Esophagus (tissue), 2 donors: ENCODE measurements at regions not wholly inside any gene's neighbourhood (a gene's known extent, or its start where the extent isn't known, plus 50 kb on each side); places are given as distances from the start of the nearest gene placed in this dataset.

Experiments used
- H3K27ac ChIP-seq, 2 donors: one replicate each; pipeline ENCODE4 v1.5.1; 2013; ENCODE audit warnings: low read depth in 2 of 2, mild to moderate bottlenecking in 2 of 2, inconsistent platforms in 1 of 2, low read length in 1 of 2, moderate library complexity in 1 of 2
- H3K27me3 ChIP-seq, 2 donors: one replicate each; pipeline ENCODE4 v1.6.1; 2013; ENCODE audit warnings: low read length in 2 of 2, control low read depth in 1 of 2, mild to moderate bottlenecking in 1 of 2; ENCODE audit not compliant: insufficient read depth in 2 of 2, control insufficient read depth in 1 of 2
- H3K36me3 ChIP-seq, 2 donors: one replicate each; pipeline ENCODE4 v1.6.1; 2013; ENCODE audit warnings: low read length in 1 of 2; ENCODE audit not compliant: control insufficient read depth in 2 of 2, insufficient read depth in 2 of 2
- H3K4me1 ChIP-seq, 2 donors: one replicate each; pipeline ENCODE4 v1.6.1; 2013; ENCODE audit warnings: low read length in 1 of 2; ENCODE audit not compliant: control insufficient read depth in 2 of 2, insufficient read depth in 2 of 2
- H3K4me3 ChIP-seq, 2 donors: one replicate each; pipeline ENCODE4 v1.5.1; 2013; ENCODE audit warnings: low read length in 2 of 2, mild to moderate bottlenecking in 2 of 2, low read depth in 1 of 2, moderate library complexity in 1 of 2
- H3K9me3 ChIP-seq, 2 donors: one replicate each; pipeline ENCODE4 v1.6.1; 2013; ENCODE audit warnings: mild to moderate bottlenecking in 2 of 2, low read depth in 1 of 2, low read length in 1 of 2, moderate library complexity in 1 of 2; ENCODE audit not compliant: control insufficient read depth in 2 of 2, insufficient read depth in 1 of 2
- WGBS, 2 donors: extraction: QIAGEN DNeasy Blood & Tissue Kit; methylation state at CpG; one replicate each; pipeline ENCODE4 v1.1.7; 2013; 5-methylcytosine and 5-hydroxymethylcytosine counted together
- donor health status: healthy with polysubstance abuse.
- donor health status: Bipolar disorder and iron deficiency.

GRCh38 chr15:66939451-66940023 is 125.9 kb upstream of the SMAD3 start:
- H3K36me3 ChIP-seq: no peaks in the 10 kb centered on the region
- H3K27ac ChIP-seq: no peak overlapping the region
- H3K27me3 ChIP-seq: no peaks in the 10 kb centered on the region
- peaks cover 0 to under 1% of the 10 kb centered on the region in 2 donors for H3K9me3 ChIP-seq
- H3K4me3 ChIP-seq: no peak overlapping the region
- 89 to 91% methylated on average over 8 of the region's 8 CpGs for WGBS, 2 donors
- H3K4me1 ChIP-seq: peaks cover 0 to 12% of the 10 kb centered on the region in 2 donors

GRCh38 chr15:66940368-66940767 is 125.0 kb upstream of the SMAD3 start:
- Histone ChIP-seq H3K27ac (no peak overlapping the region), H3K27me3 (no peaks in the 10 kb centered on the region), H3K9me3 (no peaks in the 10 kb centered on the region), H3K4me1 (peaks cover 0 to 12% of the 10 kb centered on the region in 2 donors), H3K36me3 (no peaks in the 10 kb centered on the region), H3K4me3 (no peak overlapping the region)
- 54 to 62% methylated on average over 2 of the region's 2 CpGs for WGBS, 2 donors

- H3K27ac ChIP-seq: no peak overlapping the region
- no peaks in the 10 kb centered on the region for H3K27me3 ChIP-seq
- WGBS, 2 donors: 65 to 68% methylated on average over 16 of the region's 16 CpGs
- H3K9me3 ChIP-seq: no peaks in the 10 kb centered on the region
- H3K4me3 ChIP-seq: no peak overlapping the region
- no peaks in the 10 kb centered on the region for H3K36me3 ChIP-seq
- peaks cover 0 to 12% of the 10 kb centered on the region in 2 donors for H3K4me1 ChIP-seq
Observed at GRCh38 chr15:66941108-66941711, 124.2 kb upstream of the SMAD3 start.

- Histone ChIP-seq H3K27ac (no peak overlapping the region), H3K4me3 (no peak overlapping the region), H3K4me1 (peaks cover 0 to 12% of the 10 kb centered on the region in 2 donors), H3K9me3 (no peaks in the 10 kb centered on the region), H3K27me3 (no peaks in the 10 kb centered on the region), H3K36me3 (no peaks in the 10 kb centered on the region)
- 88 to 94% methylated on average over 3 of the region's 3 CpGs for WGBS, 2 donors
Observed at GRCh38 chr15:66941791-66942190, 123.6 kb upstream of the SMAD3 start.

- Histone ChIP-seq H3K4me3 (no peak overlapping the region), H3K9me3 (no peaks in the 10 kb centered on the region)
- WGBS, 2 donors: 89% methylated on average over 11 of the region's 11 CpGs
Observed at GRCh38 chr15:66942649-66943390, 122.6 kb upstream of the SMAD3 start.

GRCh38 chr15:66943456-66944095 is 121.8 kb upstream of the SMAD3 start:
- WGBS, 2 donors: 57 to 64% methylated on average over 10 of the region's 10 CpGs
- no peaks in the 10 kb centered on the region for H3K27me3 ChIP-seq
- H3K9me3 ChIP-seq: no peaks in the 10 kb centered on the region
- H3K4me3 ChIP-seq: no peak overlapping the region
- no peak overlapping the region for H3K27ac ChIP-seq
- H3K4me1 ChIP-seq: peaks cover 0 to 12% of the 10 kb centered on the region in 2 donors
- no peaks in the 10 kb centered on the region for H3K36me3 ChIP-seq

More at GRCh38 chr15:66942649-66943390, 122.6 kb upstream of the SMAD3 start:
- Histone ChIP-seq H3K27ac (no peak overlapping the region), H3K27me3 (no peaks in the 10 kb centered on the region), H3K36me3 (no peaks in the 10 kb centered on the region), H3K4me1 (peaks cover 0 to 12% of the 10 kb centered on the region in 2 donors)

GRCh38 chr15:66944121-66944520 is 121.3 kb upstream of the SMAD3 start:
- H3K4me1 ChIP-seq: peaks cover 0 to 12% of the 10 kb centered on the region in 2 donors
- H3K27ac ChIP-seq: no peak overlapping the region
- H3K36me3 ChIP-seq: no peaks in the 10 kb centered on the region
- 74 to 79% methylated on average over 14 of the region's 14 CpGs for WGBS, 2 donors
- no peak overlapping the region for H3K4me3 ChIP-seq
- H3K9me3 ChIP-seq: no peaks in the 10 kb centered on the region
- no peaks in the 10 kb centered on the region for H3K27me3 ChIP-seq

- H3K27me3 ChIP-seq: no peaks in the 10 kb centered on the region
- H3K4me1 ChIP-seq: peaks cover 0 to 11% of the 10 kb centered on the region in 2 donors
- no peak overlapping the region for H3K4me3 ChIP-seq
- H3K36me3 ChIP-seq: no peaks in the 10 kb centered on the region
- no peaks in the 10 kb centered on the region for H3K9me3 ChIP-seq
- H3K27ac ChIP-seq: no peak overlapping the region
- 79 to 92% methylated on average over 3 of the region's 3 CpGs for WGBS, 2 donors
Observed at GRCh38 chr15:66945286-66945685, 120.1 kb upstream of the SMAD3 start.

- Histone ChIP-seq H3K36me3 (no peaks in the 10 kb centered on the region), H3K9me3 (no peaks in the 10 kb centered on the region), H3K4me1 (peaks cover 0 to 9% of the 10 kb centered on the region in 2 donors), H3K4me3 (no peak overlapping the region), H3K27ac (no peak overlapping the region), H3K27me3 (no peaks in the 10 kb centered on the region)
- 67 to 71% methylated on average over 4 of the region's 4 CpGs for WGBS, 2 donors
Observed at GRCh38 chr15:66945842-66946241, 119.6 kb upstream of the SMAD3 start.
